HG02938 (cell line): ENCODE measurements at regions not wholly inside any gene's neighbourhood (a gene's known extent, or its start where the extent isn't known, plus 50 kb on each side); places are given as distances from the start of the nearest gene placed in this dataset.

Experiments used
- ATAC-seq: cut with Tn5 transposase; IDR thresholded peaks from one replicate; pipeline ENCODE4 v1.9.1; 2021; ENCODE audit warnings: mild to moderate bottlenecking, moderate library complexity; ENCODE audit not compliant: unreplicated experiment

GRCh38 chr20:22374678-22375590 lies 209.4 kb downstream of the FOXA2 start:
- ATAC-seq: no peak

- ATAC-seq: no peak
These were observed 210.3 kb downstream of the FOXA2 start for GRCh38 chr20:22374066-22374465.

GRCh38 chr20:22373164-22373895 lies 211.0 kb downstream of the FOXA2 start:
- no peak for ATAC-seq

GRCh38 chr20:22371843-22372242 lies 212.5 kb downstream of the FOXA2 start:
- peak; percentile 94 for ATAC-seq

GRCh38 chr20:22370137-22370536 lies 214.2 kb downstream of the FOXA2 start:
- no peak for ATAC-seq

GRCh38 chr20:22369100-22369499 lies 215.3 kb downstream of the FOXA2 start:
- no peak for ATAC-seq

GRCh38 chr20:22368235-22368634 lies 216.1 kb downstream of the FOXA2 start:
- no peak for ATAC-seq

- no peak for ATAC-seq
These were observed 217.7 kb downstream of the FOXA2 start for GRCh38 chr20:22366631-22367030.

- no peak for ATAC-seq
These were observed 229.7 kb downstream of the FOXA2 start for GRCh38 chr20:22354647-22355046.

GRCh38 chr20:22353586-22353985 lies 230.8 kb downstream of the FOXA2 start:
- ATAC-seq: no peak

- no peak for ATAC-seq
These were observed 232.4 kb downstream of the FOXA2 start for GRCh38 chr20:22352019-22352418.

GRCh38 chr20:22350624-22351023 lies 233.7 kb downstream of the FOXA2 start:
- no peak for ATAC-seq

- no peak for ATAC-seq
These were observed 236.4 kb downstream of the FOXA2 start for GRCh38 chr20:22348010-22348409.

GRCh38 chr20:22346716-22347115 lies 237.7 kb downstream of the FOXA2 start:
- ATAC-seq: no peak

GRCh38 chr20:22343612-22344011 lies 240.8 kb downstream of the FOXA2 start:
- ATAC-seq: no peak

- ATAC-seq: no peak
These were observed 242.0 kb downstream of the FOXA2 start for GRCh38 chr20:22342410-22342809.

- ATAC-seq: no peak
These were observed 242.9 kb downstream of the FOXA2 start for GRCh38 chr20:22341508-22341907.

- ATAC-seq: no peak
These were observed 244.4 kb downstream of the FOXA2 start for GRCh38 chr20:22339946-22340345.

- no peak for ATAC-seq
These were observed 245.1 kb downstream of the FOXA2 start for GRCh38 chr20:22339091-22339881.

GRCh38 chr20:22338140-22338708 lies 246.1 kb downstream of the FOXA2 start:
- ATAC-seq: no peak

GRCh38 chr20:22335210-22335609 lies 249.2 kb downstream of the FOXA2 start:
- ATAC-seq: no peak
